SK-N-MC (cell line): ENCODE measurements at regions not wholly inside any gene's neighbourhood (a gene's known extent, or its start where the extent isn't known, plus 50 kb on each side); places are given as distances from the start of the nearest gene placed in this dataset.
A peak's percentile ranks its signal among the peaks of the same experiment; 100 is the strongest.

Experiments used
- DNase-seq: peaks from one replicate; pipeline ENCODE4 v3.0.0-alpha.2; 2011; ENCODE audit warnings: low read depth, low spot score
- H3K27ac ChIP-seq: fragments of 200-600 bp; sonication (generic); 2 replicates; pipeline ENCODE4 v1.5.1; 2016; ENCODE audit warnings: mixed run types
- H3K36me3 ChIP-seq: fragments of 200-600 bp; sonication (generic); 2 replicates; pipeline ENCODE4 v1.6.1; 2017; ENCODE audit warnings: antibody characterized with exemption, low read length, mixed read lengths; ENCODE audit not compliant: insufficient read depth
- H3K4me3 ChIP-seq: fragments of 200-600 bp; sonication (generic); 2 replicates; pipeline ENCODE4 v1.5.1; 2016
- H3K9ac ChIP-seq: fragments of 200-600 bp; sonication (generic); 2 replicates; pipeline ENCODE4 v1.8.0; 2017; ENCODE audit warnings: mixed run types, mixed read lengths; ENCODE audit not compliant: insufficient read length
- H3K9me3 ChIP-seq: fragments of 200-600 bp; sonication (generic); 2 replicates; pipeline ENCODE4 v1.6.1; 2017; ENCODE audit warnings: low read depth, mild to moderate bottlenecking, antibody characterized with exemption, low read length, moderate library complexity, mixed read lengths
- EZH2 ChIP-seq: fragments of 200-600 bp; sonication (generic); IDR thresholded peaks from one replicate; pipeline ENCODE4 v1.6.1; 2017; ENCODE audit warnings: antibody characterized with exemption
- FOXP2 ChIP-seq: optimal IDR thresholded peaks from 2 replicates; pipeline ENCODE3; 2011; ENCODE audit warnings: mild to moderate bottlenecking, moderate library complexity; ENCODE audit not compliant: insufficient read depth; ENCODE audit errors: extremely low read length, control extremely low read depth
- POLR2AphosphoS5 ChIP-seq: IDR thresholded peaks from 2 replicates; pipeline ENCODE4 v1.6.1; 2012; ENCODE audit warnings: mild to moderate bottlenecking, low read depth, low read length, borderline replicate concordance

- Histone ChIP-seq H3K4me3 (no peak overlapping the region), H3K9me3 (no peaks in the 10 kb centered on the region), H3K27ac (no peak overlapping the region), H3K36me3 (peaks cover 3% of the 10 kb centered on the region; the same call in 1 of the 2 replicates), H3K9ac (no peak overlapping the region)
- no peak for DNase-seq
- TF ChIP-seq FOXP2: no peak
- no peak for TF ChIP-seq EZH2
- TF ChIP-seq POLR2AphosphoS5: no peak
Measured at GRCh38 chr7:17033245-17033644, 151.5 kb upstream of the AGR3 start.

GRCh38 chr7:17036584-17036983, 154.8 kb upstream of the AGR3 start:
- no peaks in the 10 kb centered on the region for H3K36me3 ChIP-seq
- no peak overlapping the region for H3K9ac ChIP-seq
- no peak for DNase-seq
- H3K4me3 ChIP-seq: no peak overlapping the region
- no peaks in the 10 kb centered on the region for H3K9me3 ChIP-seq
- no peak overlapping the region for H3K27ac ChIP-seq
- TF ChIP-seq EZH2 (no peak), FOXP2 (no peak), POLR2AphosphoS5 (no peak)

GRCh38 chr7:17037356-17037755, 155.6 kb upstream of the AGR3 start:
- TF ChIP-seq FOXP2 (no peak), POLR2AphosphoS5 (no peak), EZH2 (no peak)
- no peaks in the 10 kb centered on the region for H3K36me3 ChIP-seq
- no peak for DNase-seq
- H3K27ac ChIP-seq: peak overlapping the region; percentile 98; the same call in 1 of the 2 replicates
- H3K9me3 ChIP-seq: no peaks in the 10 kb centered on the region
- no peak overlapping the region for H3K4me3 ChIP-seq
- no peak overlapping the region for H3K9ac ChIP-seq

- Histone ChIP-seq H3K27ac (peak overlapping the region; percentile 98), H3K9ac (no peak overlapping the region), H3K36me3 (no peaks in the 10 kb centered on the region), H3K4me3 (no peak overlapping the region), H3K9me3 (no peaks in the 10 kb centered on the region)
- no peak for DNase-seq
- TF ChIP-seq EZH2 (no peak), FOXP2 (no peak), POLR2AphosphoS5 (no peak)
Measured at GRCh38 chr7:17038160-17038782, 156.5 kb upstream of the AGR3 start.

GRCh38 chr7:17038783-17039170, 157.0 kb upstream of the AGR3 start:
- peak overlapping the region; percentile 98 for H3K27ac ChIP-seq
- TF ChIP-seq POLR2AphosphoS5 (no peak), EZH2 (no peak), FOXP2 (no peak)
- H3K36me3 ChIP-seq: no peaks in the 10 kb centered on the region
- no peak for DNase-seq
- H3K9me3 ChIP-seq: no peaks in the 10 kb centered on the region
- no peak overlapping the region for H3K4me3 ChIP-seq
- no peak overlapping the region for H3K9ac ChIP-seq

GRCh38 chr7:17039372-17039771, 157.6 kb upstream of the AGR3 start:
- no peak for DNase-seq
- Histone ChIP-seq H3K4me3 (no peak overlapping the region), H3K36me3 (no peaks in the 10 kb centered on the region), H3K9me3 (no peaks in the 10 kb centered on the region), H3K9ac (no peak overlapping the region), H3K27ac (peak overlapping the region; percentile 98)
- TF ChIP-seq POLR2AphosphoS5: no peak
- no peak for TF ChIP-seq EZH2
- TF ChIP-seq FOXP2: no peak

GRCh38 chr7:17040716-17041115, 158.9 kb upstream of the AGR3 start:
- Histone ChIP-seq H3K9ac (peak overlapping the region; percentile 61), H3K27ac (peak overlapping the region; percentile 98), H3K36me3 (no peaks in the 10 kb centered on the region), H3K4me3 (peak overlapping the region; percentile 67), H3K9me3 (no peaks in the 10 kb centered on the region)
- DNase-seq: peak; percentile 28
- TF ChIP-seq EZH2 (no peak), FOXP2 (no peak), POLR2AphosphoS5 (no peak)

GRCh38 chr7:17041324-17041723, 159.5 kb upstream of the AGR3 start:
- no peaks in the 10 kb centered on the region for H3K36me3 ChIP-seq
- peak overlapping the region; percentile 66 for H3K9ac ChIP-seq
- H3K27ac ChIP-seq: peak overlapping the region; percentile 98
- peak; percentile 99 for DNase-seq
- TF ChIP-seq EZH2: no peak
- peak; percentile 91 for TF ChIP-seq FOXP2
- TF ChIP-seq POLR2AphosphoS5: peak; percentile 59; the same call in 1 of the 2 replicates
- peak overlapping the region; percentile 67 for H3K4me3 ChIP-seq
- H3K9me3 ChIP-seq: no peaks in the 10 kb centered on the region

- Histone ChIP-seq H3K27ac (peak overlapping the region; percentile 98), H3K9me3 (no peaks in the 10 kb centered on the region), H3K4me3 (peak overlapping the region; percentile 67), H3K9ac (peak overlapping the region; percentile 66), H3K36me3 (no peaks in the 10 kb centered on the region)
- no peak for DNase-seq
- TF ChIP-seq EZH2 (no peak), POLR2AphosphoS5 (no peak), FOXP2 (no peak)
Measured at GRCh38 chr7:17042211-17042610, 160.4 kb upstream of the AGR3 start.
